ENCODE measurements at regions not wholly inside any gene's neighbourhood (a gene's known extent, or its start where the extent isn't known, plus 50 kb on each side); places are given as distances from the start of the nearest gene placed in this dataset.

- TF ChIP-seq EZH2 (IDR thresholded peaks at IDR 0.05; ENCODE audit: insufficient read depth, poor library complexity, severe bottlenecking) (no peak), EZH2phosphoT487 (IDR thresholded peaks at IDR 0.05; ENCODE audit: insufficient read depth, low read depth) (no peak)
Observed at GRCh38 chr1:98461873-98462385, 199.6 kb upstream of the SNX7 start.
